PC-9 (cell line): ENCODE measurements at regions not wholly inside any gene's neighbourhood (a gene's known extent, or its start where the extent isn't known, plus 50 kb on each side); places are given as distances from the start of the nearest gene placed in this dataset.

Experiments used
- CTCF ChIP-seq: fragments of 200-600 bp; sonication (generic); conservative IDR thresholded peaks from 2 replicates; pipeline ENCODE4 v1.6.1; 2017; ENCODE audit warnings: mixed run types, antibody characterized with exemption, mild to moderate bottlenecking, moderate library complexity
- EZH2 ChIP-seq: fragments of 200-600 bp; sonication (generic); IDR thresholded peaks from 2 replicates; pipeline ENCODE4 v1.8.0; 2017; ENCODE audit warnings: antibody characterized with exemption, low read depth

- no peak for TF ChIP-seq CTCF
- TF ChIP-seq EZH2 = no peak
Observed at GRCh38 chr13:106113796-106114195, 421.7 kb downstream of the EFNB2 start.
